DMS114 treated with DMSO at 0.1 percent for 48 hours (cell line): ENCODE measurements at regions not wholly inside any gene's neighbourhood (a gene's known extent, or its start where the extent isn't known, plus 50 kb on each side); places are given as distances from the start of the nearest gene placed in this dataset.
"Not testable (repeated sequence)": the region's sequence is repeated elsewhere in the genome, so short reads cannot be mapped to it uniquely, and the experiment has no call there.

Experiments used
- DNase-seq: peaks from one replicate; lab custom pipeline; 2025; ENCODE audit not compliant: unreplicated experiment; lab: John Stamatoyannopoulos, UW

DNA sequence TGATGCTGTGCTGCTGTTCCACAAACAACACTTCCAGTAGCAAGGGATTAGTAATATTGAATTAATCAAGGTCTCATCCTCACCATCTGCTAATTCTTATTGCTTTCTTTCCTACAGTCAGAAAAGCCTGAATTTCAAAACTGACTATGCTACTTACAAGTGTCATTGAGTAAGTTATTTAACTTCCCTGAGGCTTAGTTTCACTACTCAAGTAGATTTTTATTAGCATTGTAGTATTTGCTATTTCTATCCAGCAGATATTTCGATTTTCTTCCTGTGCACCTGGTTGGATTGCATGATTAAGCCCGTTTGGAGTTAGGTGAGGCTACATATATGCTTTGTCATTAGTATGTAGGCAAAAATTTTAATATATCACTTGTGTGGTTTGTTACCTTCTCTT, 591.5 kb downstream of the TRHDE start:
- DNase-seq, result no peak

DNA sequence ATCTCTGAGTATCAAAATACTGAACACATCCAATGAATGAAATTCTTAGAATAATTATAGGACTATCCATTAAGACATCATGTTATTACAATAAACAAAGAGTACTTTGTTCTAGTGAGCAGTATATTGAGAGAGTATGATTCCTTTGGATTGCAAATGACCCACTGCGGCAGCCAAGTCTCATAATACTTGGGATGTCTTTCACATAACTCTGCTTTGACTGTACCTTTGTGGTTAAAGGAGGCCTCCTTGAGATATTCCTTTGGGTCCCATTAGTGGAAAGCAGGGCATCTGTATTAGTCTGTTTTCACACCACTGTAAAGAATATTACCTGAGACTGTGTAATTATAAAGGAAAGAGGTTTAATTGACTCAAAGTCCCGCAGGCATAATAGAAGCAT, 593.8 kb downstream of the TRHDE start:
- no peak for DNase-seq

DNA sequence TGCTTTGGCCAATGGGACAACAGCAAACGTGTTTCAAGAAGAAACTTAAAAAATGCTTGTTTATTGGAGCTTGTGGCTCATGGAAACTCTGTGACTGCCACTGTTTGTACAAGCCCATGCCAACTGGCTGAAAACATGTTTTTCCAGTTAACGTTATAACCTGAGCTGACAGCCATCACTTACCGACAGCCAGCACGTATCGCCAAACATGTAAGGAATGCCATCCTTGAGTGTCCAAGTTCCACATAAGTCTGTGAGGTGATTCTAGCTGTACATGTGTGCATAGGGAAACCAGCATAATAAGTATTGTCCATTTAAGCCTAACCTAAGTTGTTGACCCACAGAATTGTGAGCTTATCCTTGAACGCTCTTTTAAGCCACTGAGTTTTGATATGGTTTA, 596.9 kb downstream of the TRHDE start:
- no peak for DNase-seq

DNA sequence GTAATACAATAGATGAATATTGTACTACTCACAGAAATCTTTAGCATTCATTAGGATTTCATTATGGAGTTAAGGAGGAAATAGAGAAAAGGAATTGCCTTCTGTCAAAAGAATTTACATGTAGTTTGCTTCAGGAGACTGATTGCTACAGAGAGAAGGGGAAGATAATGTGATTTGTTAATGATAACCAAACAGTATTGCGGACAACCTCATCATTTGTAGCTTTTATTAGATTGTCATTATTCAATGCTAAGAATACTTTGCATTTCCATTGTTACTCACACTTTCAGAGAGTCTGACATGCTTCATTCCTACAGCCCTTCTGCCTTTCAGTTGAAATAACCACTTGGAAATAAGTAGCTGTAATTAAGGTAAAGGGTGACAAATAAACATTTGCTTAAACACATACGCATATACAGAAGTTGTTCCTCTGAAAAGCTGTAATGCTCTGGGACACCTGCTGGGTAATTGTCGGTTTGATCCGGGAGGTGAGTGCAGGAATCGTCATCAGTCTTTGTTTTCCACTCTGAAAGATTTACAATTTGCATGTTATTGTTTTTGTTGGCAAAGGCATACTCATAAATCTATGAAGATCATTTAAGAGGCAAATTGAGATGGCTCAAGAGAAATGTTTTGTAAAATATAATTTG, 600.2 kb downstream of the TRHDE start:
- DNase-seq, result no peak

DNA sequence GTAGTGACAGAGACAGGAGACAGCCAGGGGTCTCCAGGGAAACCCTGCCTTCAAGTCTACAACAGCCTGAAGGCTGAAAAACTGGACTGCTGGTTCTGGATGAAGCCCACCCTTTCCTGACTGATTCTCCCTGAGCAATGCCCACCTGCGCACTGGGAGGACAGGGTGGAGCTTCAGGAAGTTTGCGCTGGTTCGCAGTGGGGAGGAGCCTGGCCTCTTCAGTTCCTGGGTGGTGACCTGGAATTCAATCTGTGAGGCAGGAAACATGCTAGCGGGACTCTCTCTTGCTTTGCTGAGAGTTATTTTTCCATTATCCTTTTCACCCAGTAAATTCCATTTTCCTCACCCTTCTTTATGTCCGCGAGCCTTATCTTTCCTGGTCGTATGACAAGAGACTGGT, 600.8 kb downstream of the TRHDE start:
- no peak for DNase-seq

DNA sequence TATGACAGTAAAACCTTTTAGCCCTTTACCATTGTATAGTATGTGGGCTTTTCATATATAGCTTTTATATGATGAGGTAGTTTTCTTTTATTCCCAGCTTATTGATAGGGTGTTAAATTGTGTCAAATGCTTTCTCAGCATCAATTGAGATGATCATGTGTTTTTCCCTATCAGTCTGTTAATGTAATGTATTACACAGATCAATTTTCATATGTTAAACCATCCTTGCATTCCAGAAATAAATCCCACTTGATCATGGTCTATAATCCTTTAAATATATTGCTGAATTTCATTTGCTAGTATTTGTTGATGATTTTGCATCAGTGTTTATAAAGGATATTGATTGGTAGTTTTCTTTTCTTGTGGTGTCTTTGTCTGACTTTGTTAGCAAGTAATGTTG, 603.9 kb downstream of the TRHDE start:
- no peak for DNase-seq

DNA sequence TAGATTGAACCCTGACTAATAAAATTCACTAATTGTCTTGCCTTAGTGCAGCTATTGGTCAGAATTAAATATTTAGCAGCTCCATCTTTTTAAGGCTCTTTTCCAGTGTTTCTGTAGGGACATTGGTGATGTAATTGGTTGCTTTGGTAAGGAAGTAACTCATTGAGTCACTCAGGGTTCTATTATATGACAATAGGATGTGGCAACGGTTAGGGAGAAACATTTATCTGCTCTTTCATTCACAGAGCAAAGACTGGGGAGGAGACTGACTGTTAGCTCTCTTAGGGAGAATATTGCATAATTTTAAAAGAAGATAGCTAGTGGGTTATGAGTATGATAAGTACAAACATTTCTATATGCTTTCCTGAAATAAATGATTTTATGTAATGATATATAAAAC, 616.5 kb downstream of the TRHDE start:
- DNase-seq, result no peak

DNA sequence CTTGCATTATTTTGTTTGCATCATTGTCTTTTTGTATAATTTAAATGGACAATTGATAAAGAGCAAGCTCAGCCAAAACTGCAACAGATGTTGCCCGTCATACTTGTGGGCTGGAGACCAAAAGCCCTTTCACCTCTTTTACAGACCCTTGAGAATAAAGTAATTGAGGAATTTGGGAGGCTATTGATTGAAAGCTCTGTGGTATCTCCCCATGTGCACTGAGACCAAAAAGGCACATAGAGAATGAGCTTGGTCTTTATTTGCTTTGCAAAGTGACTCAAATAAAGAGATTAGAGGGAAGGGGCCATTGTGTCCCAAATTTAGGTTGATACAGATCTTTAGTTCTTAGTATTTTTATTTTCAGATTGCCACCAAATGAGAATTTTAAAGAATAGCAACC, 617.6 kb downstream of the TRHDE start:
- DNase-seq, result no peak

DNA sequence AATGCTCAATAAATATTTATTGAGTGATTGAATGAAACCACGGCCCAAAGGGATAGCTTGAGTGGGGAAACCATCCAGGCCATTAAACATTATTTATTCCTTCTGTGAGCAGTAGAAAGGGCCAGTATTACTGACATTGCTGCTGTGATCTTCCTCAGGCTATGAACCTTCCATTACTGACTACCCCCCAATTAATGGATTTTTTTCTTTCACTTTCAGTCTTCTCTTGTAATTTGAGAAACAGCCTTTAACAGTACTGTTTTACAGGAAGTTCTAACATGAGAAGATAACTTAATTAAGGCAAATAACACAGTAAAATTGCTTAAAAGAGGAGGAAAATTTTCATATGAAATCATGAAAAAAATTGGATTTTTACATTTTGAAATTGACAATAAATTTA, 629.5 kb downstream of the TRHDE start:
- DNase-seq, result no peak

DNA sequence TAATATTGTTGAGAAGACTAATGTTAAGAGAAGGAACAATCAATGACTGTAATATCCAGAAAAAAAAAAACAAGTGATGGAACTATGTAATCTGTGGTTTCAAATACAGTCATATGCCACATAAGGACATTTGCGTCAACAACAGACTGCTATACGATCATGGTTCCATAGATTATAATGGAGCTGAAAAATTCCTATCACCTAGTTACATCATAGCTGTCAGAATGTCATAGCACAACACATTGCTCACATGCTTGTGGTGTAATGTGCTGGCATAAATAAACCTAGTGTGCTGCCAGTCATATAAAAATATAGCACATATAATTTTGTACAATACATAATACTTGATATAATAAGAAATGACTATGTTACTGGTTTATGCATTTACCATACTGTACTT, 653.5 kb downstream of the TRHDE start:
- DNase-seq, result no peak

DNA sequence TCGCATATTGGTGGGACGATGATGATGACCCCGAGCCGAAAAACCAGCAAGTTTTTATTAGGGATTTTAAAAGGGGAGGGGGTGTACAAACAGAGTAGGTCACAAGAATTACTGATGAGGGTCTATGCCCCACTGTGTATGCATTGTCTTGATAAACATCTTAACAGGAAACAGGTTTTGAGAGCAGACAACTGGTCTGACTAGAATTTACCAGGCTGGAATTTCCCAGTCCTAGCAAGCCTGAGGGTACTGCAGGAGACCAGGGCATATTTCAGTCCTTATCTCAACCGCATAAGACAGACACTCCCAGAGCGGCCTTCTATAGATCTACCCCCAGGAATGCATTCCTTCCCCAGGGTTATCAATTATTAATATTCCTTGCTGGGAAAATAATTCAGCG, 659.7 kb downstream of the TRHDE start:
- DNase-seq, result not testable (repeated sequence)

DNA sequence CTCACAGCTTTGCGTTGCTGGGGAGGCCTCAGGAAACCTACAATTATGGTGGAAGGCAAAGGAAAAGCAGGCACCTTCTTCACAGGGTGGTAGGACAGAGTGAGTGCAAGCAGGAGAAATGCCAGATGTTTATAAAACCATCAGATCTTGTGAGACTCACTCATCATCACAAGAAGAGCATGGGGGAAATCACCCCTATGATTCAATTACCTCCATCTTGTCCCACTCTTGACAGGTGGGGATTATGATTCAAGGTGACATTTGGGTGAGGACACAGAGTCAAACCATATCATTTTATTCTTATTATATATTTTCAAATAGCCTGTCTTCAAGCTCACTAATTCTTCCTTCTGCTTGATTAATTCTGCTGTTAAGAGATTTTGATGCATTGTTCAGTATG, 665.3 kb downstream of the TRHDE start:
- DNase-seq, result no peak

DNA sequence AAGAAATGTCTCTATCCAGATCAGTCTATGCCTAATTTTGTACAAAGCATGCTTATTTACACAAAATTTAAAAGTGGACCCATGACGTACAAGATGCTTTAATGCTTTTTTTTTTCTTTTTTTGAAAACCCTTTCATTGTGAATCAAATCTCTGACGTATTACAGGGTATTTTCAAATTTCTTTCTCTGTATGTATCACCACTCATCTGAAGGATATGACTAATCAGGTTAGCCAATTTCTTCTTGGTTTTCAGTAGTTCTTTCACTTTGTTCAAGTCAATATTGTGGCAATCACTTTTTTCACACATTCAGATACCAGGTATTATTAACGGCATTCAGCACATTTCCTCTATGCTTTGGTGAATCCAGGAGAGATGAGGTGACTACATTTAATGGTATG, 685.3 kb downstream of the TRHDE start:
- no peak for DNase-seq

DNA sequence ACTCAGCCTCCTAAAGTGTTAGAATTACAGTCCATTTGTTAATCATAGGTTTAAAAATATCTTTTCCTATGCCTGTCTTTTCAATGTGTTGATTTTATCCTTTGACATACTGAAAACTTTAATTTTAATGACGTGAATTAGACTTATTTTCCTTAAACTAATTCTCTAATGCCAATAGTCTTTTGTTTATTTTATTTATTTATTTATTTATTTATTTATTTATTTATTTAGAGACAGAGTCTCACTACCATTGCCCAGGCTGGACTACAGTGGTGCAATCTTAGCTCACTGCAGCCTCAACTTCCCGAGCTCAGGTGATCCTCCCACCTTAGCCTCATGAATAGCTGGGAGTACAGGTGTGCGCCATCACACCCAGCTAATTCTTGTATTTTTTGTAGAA, 694.5 kb downstream of the TRHDE start:
- no peak for DNase-seq

DNA sequence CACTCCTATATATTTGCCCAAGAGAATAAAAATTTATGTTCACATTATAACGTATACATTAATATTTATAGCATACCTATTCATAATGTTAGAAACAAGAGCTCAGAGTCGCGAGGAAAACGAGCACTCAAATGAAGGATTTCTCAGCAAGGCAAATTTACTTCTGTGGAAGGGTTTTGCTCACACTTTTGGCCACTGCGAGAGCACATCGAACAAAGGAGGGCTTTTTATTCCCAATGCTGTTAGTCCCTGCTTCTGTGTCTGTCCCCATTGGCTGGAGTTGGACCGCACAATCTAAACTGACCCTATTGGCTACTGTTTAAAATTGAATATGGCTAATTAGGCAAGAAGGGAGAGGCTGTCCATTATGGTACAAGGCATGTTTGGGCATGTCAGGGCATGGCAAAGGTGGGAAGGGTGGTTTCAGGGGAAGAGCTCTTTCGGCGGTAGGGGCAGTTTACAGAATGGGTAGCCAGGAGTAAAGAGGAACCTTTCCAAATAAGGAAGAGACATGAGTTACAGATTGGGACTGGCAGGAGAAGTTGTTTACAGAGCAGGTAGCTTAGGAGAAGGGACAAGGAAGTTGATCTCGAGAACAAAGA, 702.9 kb downstream of the TRHDE start:
- no peak for DNase-seq

DNA sequence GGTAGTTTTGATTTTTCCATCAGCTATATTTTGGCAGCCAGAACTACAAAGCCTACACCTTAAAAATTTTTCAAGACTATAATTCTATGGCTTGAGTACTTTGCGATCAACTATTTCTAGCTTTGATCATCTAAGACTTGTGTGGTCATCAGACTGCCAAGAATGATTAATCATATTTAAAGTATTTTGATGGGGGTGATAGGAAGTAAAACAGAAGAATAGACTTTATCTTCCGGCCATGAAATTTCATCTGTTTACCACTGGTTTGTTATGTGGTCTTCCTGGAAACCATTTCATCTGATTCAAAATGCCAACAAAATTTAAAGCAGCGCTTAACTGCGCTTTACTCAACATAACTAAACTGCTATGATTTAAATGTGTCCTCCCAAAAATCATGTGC, 706.8 kb downstream of the TRHDE start:
- no peak for DNase-seq

DNA sequence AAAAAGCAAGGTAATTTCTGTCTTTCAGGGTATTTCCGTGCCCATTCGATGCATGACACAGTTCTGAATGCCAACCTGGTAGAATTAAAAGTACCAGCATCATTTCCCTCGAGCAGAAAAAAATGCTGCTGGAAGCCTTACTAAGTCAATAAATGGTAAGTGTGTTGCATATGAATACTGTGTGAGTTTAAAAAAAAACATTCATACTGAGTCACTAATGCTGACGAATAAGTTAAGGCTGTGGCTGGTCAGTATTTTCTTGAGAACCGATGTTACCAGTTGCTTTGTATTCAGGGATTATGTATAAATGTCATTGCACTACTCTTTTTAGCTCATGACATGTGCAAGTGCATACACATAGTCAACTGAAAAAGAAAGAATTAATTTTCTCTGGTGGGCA, 710.2 kb downstream of the TRHDE start:
- no peak for DNase-seq

DNA sequence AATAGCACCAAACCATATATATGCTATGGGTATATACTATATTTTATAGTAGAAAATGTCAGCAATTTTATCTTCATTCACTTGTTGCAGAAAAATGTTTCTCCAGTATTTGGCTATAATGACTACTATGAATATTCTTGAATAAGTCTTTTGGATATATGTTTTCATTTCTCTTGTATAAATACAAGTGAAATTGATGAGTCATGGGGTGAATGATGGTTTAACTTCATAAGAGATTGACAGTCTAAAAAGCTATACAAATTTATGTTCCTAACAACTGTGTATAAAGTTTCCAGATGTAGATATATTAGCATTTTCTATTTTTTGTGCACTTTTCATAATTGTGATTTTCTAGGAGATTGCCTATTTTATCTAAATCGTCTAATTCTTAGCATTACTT, 714.8 kb downstream of the TRHDE start:
- no peak for DNase-seq

DNA sequence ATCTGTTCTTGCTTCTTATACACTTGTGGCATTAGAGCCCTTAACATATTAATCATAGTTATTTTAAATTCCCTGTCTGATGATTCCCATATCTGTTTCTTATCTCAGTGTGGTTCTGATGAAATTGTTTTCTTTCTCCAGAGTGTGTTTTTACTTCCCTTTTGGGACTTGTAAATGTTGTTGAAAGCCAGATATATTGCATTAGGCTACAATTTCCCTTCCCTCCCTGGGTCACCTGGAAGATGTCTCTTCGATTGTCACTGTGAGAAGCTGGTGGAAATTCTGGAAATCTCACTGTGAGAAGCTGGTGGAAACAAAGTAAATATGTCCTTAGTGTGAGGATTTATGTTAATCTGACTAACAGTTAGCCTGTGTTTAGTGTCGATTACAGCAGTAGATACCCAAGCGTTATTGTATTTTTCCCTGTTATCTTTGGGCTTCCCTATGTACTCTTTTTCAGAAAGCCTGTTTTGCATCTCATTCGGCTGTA, 717.3 kb downstream of the TRHDE start:
- DNase-seq, result no peak

DNA sequence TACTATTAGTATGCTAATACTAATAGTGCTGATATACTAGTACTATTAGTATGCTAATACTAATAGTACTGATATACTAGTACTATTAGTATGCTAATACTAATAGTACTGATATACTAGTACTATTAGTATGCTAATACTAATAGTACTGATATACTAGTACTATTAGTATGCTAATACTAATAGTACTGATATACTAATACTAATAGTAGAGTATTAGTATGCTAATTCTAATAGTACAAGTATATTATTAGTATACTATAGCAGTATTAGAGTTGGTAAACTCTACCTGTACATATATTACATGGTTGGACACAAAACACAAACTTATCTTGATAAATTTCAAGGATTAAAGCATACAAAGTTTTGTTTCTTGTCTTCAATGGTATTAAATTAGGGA, 722.9 kb downstream of the TRHDE start:
- DNase-seq, result not testable (repeated sequence)

DNA sequence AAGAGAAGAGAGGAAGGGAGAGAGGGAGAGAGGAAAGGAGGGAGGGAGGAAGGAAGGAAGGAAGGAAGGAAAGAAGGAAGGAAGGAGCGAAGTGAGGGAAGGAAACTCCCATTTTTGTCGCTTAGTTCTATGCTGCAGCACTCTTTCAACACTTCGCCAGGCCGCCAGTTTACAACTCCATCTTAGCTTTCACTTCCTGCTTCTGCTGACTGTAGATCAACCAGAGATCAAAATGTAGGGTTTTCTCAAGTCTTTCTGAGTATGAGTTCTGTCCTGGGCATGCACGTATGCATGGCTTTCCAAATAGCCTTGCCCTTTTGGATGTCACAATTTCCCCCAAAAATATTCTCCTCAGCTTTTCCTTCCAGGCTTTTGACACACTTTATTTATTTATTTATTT, 723.4 kb downstream of the TRHDE start:
- no peak for DNase-seq

DNA sequence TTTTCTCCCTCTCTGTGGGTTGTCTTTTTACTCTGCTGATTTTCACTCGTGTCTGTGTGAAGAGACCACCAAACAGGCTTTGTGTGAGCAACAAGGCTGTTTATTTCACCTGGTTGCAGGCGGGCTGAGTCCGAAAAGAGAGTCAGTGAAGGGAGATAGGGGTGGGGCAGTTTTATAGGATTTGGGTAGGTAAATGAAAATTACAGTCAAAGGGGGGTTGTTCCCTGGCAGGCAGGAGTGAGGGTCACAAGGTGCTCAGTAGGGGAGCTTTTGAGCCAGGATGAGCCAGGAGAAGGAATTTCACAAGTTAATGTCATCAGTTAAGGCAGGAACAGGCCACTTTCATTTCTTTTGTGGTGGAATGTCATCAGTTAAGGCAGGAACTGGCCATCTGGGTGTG, 729.6 kb downstream of the TRHDE start:
- not testable (repeated sequence) for DNase-seq

DNA sequence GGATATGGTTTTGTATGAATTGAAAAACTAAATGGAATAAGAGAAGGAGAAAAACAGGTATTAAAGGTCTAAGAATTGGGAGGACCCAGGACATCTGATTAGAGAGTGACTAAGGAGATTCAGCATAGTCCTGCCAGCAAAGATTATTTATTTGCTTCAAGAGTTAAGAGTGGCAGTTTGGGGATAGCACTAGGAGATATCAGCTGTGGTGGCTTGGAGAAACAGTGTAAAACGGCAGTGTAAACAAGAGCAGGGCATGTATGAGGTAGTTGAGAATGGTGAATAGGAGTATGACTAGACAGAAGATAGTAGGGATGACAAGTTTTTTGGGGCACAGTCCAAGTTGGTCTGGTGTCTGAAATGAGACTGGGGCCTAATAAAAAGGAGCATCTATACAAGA, 730.3 kb downstream of the TRHDE start:
- DNase-seq, result not testable (repeated sequence)
